C4-2B (cell line): ENCODE measurements at regions not wholly inside any gene's neighbourhood (a gene's known extent, or its start where the extent isn't known, plus 50 kb on each side); places are given as distances from the start of the nearest gene placed in this dataset.

Source experiments
- H3K27ac ChIP-seq: fragments of 450-650 bp; 2 replicates; pipeline ENCODE4 v1.5.1; 2017
- ZFX ChIP-seq: fragments of 450-650 bp; IDR thresholded peaks from 2 replicates; pipeline ENCODE4 v1.6.1; 2017
- TF ChIP-seq, protein P1 (sequence below): fragments of 450-650 bp; conservative IDR thresholded peaks from 2 replicates; pipeline ENCODE4 v1.5.1; 2017; ENCODE audit warnings: mild to moderate bottlenecking

DNA sequence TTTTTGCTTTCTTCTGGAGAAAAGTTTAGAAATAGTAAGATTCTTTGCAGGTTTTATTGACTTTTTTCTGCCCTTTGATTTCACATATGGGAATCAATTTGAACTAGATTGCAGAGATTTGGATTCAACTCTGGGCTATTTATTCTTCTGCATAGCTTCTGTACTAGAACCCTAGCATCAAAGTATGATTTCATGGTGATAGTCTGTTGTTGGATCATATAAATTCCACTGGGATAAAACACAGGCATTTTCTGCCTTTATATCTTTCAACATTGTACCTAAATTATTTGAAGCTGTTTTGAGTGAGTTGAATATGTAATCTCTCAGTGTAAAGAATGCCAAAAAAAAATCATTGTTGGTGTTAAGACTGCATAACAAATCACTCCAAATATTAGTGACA, 458.4 kb upstream of the MPDZ start:
- H3K27ac ChIP-seq, result no peak overlapping the region
- no peak for TF ChIP-seq ZFX
- TF ChIP-seq, protein P1, sequence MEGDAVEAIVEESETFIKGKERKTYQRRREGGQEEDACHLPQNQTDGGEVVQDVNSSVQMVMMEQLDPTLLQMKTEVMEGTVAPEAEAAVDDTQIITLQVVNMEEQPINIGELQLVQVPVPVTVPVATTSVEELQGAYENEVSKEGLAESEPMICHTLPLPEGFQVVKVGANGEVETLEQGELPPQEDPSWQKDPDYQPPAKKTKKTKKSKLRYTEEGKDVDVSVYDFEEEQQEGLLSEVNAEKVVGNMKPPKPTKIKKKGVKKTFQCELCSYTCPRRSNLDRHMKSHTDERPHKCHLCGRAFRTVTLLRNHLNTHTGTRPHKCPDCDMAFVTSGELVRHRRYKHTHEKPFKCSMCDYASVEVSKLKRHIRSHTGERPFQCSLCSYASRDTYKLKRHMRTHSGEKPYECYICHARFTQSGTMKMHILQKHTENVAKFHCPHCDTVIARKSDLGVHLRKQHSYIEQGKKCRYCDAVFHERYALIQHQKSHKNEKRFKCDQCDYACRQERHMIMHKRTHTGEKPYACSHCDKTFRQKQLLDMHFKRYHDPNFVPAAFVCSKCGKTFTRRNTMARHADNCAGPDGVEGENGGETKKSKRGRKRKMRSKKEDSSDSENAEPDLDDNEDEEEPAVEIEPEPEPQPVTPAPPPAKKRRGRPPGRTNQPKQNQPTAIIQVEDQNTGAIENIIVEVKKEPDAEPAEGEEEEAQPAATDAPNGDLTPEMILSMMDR, result no peak

DNA sequence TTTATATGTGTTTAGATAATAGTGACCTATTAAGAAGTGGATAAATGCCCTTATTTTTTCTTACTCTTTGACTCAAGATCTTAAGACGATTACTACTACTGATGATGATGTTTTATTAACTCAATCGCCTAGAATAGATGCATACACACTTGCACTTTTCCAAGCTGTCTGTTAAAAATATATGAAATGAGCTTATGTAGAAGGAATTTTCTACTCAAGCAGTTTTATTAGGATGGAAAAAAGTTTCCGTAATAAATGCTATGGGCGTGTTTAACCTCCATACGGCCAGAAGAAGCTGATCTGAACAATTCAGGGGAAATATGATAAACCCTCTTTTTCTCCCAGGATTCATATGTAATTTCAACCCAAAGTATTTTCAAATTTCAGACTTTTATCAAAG, 455.7 kb upstream of the MPDZ start:
- H3K27ac ChIP-seq, result no peak overlapping the region

DNA sequence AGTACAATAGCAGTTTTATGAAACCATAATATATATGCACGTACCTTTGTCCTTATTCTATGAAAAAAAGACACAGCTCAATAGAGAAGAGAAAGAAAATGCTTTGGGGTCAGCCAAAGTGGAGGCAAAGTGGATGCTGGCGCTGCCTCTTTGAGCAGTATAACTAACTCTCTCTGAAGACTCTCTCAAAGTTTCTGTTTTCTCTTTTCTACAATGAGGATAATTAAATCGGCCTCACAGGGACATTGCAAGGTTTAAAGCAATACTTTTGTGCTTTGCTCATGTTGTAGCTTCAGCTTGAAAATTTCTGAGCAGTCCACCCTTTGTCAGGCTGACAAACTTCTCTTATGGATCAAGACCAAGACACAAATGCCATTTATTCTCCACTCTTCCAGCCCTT, 455.1 kb upstream of the MPDZ start:
- TF ChIP-seq ZFX, result no peak
- TF ChIP-seq, protein P1, result no peak
- no peak overlapping the region for H3K27ac ChIP-seq

More for the DNA sequence above, 455.7 kb upstream of the MPDZ start:
- TF ChIP-seq, protein P1, result no peak
- no peak for TF ChIP-seq ZFX

DNA sequence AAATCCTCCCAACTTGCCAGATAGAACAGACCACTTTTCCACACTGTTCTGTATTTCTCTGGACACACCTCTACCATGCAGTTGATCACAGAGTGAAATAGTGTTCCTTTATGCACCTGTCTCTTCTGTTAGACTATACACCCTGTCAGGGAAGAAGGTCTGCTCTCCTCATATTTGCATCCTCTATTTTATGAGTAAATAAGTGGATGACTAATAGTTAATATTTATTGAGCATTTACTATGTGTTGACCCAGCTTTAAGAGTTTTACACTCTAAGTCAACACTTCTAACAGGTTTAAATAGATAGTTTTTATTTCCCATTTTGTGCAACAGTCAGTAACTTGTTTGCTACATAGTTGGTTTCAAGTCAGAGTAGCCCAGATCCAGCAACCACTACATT, 452.8 kb upstream of the MPDZ start:
- H3K27ac ChIP-seq, result no peak overlapping the region
- TF ChIP-seq, protein P1, result no peak
- no peak for TF ChIP-seq ZFX

DNA sequence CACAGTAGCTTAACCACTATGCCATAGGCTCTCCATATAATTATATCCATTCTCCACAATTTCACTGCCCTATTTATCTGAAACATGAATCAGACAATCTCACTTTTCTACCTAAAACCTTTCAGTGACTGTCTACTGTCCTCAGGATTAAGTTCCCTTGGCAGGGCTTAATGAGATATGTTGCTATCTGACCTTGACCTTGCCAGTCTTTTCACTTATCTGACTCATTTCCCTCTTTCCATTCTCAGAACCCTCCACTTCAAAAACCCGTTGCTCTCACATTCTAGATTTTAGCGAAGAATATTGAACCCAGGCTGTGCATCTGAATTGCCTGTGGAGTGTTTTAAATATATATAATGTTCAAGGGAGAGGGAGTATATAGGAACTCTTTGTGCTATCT, 452.1 kb upstream of the MPDZ start:
- no peak overlapping the region for H3K27ac ChIP-seq
- TF ChIP-seq, protein P1, result no peak
- no peak for TF ChIP-seq ZFX

DNA sequence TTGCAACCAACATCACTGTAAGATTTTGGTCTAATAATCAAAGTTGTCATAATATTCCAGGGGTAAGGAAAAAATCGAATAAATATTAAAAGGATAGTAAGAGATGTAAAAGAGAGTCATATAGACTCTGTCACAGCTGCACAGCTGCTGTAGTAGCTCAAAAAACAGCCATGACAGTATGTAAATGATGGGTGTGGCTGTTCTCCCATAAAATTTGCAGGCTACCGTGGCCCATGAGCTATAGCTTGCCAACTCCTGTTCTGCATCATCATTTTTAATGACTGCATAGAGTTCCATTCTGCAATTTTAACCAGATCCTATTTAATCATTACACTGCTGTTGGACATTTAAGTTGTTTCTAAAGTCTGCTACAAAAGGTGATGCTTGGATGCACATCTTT, 450.5 kb upstream of the MPDZ start:
- TF ChIP-seq, protein P1, result no peak
- H3K27ac ChIP-seq, result no peak overlapping the region

DNA sequence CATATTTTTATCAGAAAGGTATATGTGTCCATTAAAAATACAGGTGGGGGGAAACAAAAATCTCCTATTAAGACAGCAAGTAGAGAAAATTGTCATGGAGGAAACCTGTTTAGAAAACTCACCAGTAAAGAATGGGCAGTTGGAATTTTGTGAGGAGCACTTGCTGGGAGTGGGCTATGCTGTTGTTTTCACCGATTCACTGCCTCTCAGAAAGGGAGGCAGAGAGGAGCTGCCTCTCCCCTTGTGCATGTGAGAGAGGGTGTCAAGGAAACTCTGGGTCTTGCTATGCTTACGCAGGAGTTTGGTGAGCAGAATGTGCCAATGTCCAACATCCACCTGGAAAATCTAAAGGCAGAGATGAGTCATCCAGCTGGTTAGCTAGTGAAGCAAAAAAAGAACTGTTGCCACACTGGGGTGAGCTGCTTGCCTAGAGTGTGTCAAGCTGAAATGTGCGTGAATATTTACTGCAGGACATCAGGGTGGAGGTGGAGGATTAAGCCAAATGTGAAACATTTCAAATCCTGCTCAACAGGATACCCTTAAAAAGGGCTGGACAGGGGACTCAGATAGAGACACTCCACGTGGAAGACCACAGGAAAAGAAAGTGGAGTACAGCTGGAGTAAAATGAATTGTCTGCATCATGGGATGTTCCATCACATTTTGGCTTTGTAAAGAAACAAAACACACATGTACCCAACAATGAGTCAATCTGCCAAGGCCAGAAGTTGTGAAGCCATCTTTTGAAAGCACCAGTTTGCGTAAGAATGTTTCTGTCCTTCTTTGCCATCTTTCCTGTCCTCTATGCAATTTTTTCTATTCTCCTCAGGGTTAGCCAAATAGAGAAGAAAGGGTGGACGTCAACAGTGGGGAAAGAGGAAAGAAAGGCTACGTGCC, 449.7 kb upstream of the MPDZ start:
- no peak overlapping the region for H3K27ac ChIP-seq
- TF ChIP-seq, protein P1, result no peak
- TF ChIP-seq ZFX, result no peak
